ENCODE measurements at regions not wholly inside any gene's neighbourhood (a gene's known extent, or its start where the extent isn't known, plus 50 kb on each side); places are given as distances from the start of the nearest gene placed in this dataset.

DNA sequence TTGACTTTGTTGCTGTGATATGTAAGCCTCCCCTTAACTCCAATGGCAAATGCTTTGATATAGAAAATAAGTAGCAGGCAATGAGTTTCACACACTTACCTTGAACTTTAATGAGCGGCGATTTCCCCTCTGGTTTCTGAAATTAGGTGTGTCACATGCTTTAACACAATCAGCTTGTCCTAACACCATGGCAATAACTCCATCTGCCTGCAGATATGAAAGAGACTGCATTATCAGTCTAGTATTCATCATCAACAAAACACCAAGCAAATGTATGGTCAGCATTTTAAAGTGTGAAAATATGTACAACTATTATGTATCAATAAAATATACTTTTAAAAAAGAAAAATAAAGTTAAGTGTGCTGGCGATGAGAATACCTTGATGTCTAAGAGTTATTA lies 128.8 kb upstream of the FAM9B start:
- Histone ChIP-seq H2AFZ (no peak overlapping the region), H3K27me3 (ENCODE audit: insufficient read depth) (no peaks in the 10 kb centered on the region), H3K9me2 (ENCODE audit: insufficient read depth) (no peaks in the 10 kb centered on the region), H3K4me1 (ENCODE audit: insufficient read depth) (0 out of 2 replicates have a peak, but pooled peaks cover 7% of the 10 kb centered on the region), H3K4me2 (no peak overlapping the region), H3F3A (replicated peaks; ENCODE audit: low read depth) (no peaks in the 10 kb centered on the region), H3K79me2 (replicated peaks; ENCODE audit: insufficient read depth) (no peaks in the 10 kb centered on the region), H3K36me3 (ENCODE audit: insufficient read depth) (no peaks in the 10 kb centered on the region), H3K4me3 (no peak overlapping the region), H3K27ac (ENCODE audit: low read depth) (no peak overlapping the region), H4K20me1 (replicated peaks; ENCODE audit: insufficient read depth) (no peaks in the 10 kb centered on the region)
- no peak for ATAC-seq
- Mint-ChIP-seq H3K9me3 (peaks cover 10% of the 10 kb centered on the region; the same call in 2 of the 3 replicates), H3K4me1 (peaks cover 11% of the 10 kb centered on the region; the same call in 2 of the 3 replicates), H3K4me3 (no peak overlapping the region), H3K36me3 (ENCODE audit: low read depth) (peaks cover 2% of the 10 kb centered on the region; the same call in 2 of the 3 replicates), H3K27ac (no peak overlapping the region), H3K27me3 (ENCODE audit: insufficient read depth, low read depth, poor library complexity) (no peaks in the 10 kb centered on the region)
- DNase-seq (ENCODE audit: low spot score): no peak
- TF ChIP-seq, protein P1, sequence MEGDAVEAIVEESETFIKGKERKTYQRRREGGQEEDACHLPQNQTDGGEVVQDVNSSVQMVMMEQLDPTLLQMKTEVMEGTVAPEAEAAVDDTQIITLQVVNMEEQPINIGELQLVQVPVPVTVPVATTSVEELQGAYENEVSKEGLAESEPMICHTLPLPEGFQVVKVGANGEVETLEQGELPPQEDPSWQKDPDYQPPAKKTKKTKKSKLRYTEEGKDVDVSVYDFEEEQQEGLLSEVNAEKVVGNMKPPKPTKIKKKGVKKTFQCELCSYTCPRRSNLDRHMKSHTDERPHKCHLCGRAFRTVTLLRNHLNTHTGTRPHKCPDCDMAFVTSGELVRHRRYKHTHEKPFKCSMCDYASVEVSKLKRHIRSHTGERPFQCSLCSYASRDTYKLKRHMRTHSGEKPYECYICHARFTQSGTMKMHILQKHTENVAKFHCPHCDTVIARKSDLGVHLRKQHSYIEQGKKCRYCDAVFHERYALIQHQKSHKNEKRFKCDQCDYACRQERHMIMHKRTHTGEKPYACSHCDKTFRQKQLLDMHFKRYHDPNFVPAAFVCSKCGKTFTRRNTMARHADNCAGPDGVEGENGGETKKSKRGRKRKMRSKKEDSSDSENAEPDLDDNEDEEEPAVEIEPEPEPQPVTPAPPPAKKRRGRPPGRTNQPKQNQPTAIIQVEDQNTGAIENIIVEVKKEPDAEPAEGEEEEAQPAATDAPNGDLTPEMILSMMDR (conservative IDR thresholded peaks at IDR 0.05; ENCODE audit: low read depth in 2 of 2): no peak
- TF ChIP-seq, protein P2, sequence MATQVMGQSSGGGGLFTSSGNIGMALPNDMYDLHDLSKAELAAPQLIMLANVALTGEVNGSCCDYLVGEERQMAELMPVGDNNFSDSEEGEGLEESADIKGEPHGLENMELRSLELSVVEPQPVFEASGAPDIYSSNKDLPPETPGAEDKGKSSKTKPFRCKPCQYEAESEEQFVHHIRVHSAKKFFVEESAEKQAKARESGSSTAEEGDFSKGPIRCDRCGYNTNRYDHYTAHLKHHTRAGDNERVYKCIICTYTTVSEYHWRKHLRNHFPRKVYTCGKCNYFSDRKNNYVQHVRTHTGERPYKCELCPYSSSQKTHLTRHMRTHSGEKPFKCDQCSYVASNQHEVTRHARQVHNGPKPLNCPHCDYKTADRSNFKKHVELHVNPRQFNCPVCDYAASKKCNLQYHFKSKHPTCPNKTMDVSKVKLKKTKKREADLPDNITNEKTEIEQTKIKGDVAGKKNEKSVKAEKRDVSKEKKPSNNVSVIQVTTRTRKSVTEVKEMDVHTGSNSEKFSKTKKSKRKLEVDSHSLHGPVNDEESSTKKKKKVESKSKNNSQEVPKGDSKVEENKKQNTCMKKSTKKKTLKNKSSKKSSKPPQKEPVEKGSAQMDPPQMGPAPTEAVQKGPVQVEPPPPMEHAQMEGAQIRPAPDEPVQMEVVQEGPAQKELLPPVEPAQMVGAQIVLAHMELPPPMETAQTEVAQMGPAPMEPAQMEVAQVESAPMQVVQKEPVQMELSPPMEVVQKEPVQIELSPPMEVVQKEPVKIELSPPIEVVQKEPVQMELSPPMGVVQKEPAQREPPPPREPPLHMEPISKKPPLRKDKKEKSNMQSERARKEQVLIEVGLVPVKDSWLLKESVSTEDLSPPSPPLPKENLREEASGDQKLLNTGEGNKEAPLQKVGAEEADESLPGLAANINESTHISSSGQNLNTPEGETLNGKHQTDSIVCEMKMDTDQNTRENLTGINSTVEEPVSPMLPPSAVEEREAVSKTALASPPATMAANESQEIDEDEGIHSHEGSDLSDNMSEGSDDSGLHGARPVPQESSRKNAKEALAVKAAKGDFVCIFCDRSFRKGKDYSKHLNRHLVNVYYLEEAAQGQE (IDR thresholded peaks at IDR 0.05; ENCODE audit: unreplicated experiment): no peak
- TF ChIP-seq, protein P3, sequence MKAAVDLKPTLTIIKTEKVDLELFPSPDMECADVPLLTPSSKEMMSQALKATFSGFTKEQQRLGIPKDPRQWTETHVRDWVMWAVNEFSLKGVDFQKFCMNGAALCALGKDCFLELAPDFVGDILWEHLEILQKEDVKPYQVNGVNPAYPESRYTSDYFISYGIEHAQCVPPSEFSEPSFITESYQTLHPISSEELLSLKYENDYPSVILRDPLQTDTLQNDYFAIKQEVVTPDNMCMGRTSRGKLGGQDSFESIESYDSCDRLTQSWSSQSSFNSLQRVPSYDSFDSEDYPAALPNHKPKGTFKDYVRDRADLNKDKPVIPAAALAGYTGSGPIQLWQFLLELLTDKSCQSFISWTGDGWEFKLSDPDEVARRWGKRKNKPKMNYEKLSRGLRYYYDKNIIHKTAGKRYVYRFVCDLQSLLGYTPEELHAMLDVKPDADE (IDR thresholded peaks at IDR 0.05): no peak
- no peak for TF ChIP-seq CREB1 (CRISPR knock-in tag; IDR thresholded peaks at IDR 0.05; ENCODE audit: low read depth)
- no peak for TF ChIP-seq NANOG (IDR thresholded peaks at IDR 0.05; ENCODE audit: borderline replicate concordance)
- TF ChIP-seq EZH2phosphoT487 (IDR thresholded peaks at IDR 0.05; ENCODE audit: unreplicated experiment): no peak
- TF ChIP-seq ZNF114 (CRISPR knock-in tag; IDR thresholded peaks at IDR 0.05): no peak
- TF ChIP-seq POLR2AphosphoS5 (IDR thresholded peaks at IDR 0.05; ENCODE audit: low read depth): no peak
- TF ChIP-seq JUNB (IDR thresholded peaks at IDR 0.05; ENCODE audit: unreplicated experiment): no peak
- TF ChIP-seq, protein P4, sequence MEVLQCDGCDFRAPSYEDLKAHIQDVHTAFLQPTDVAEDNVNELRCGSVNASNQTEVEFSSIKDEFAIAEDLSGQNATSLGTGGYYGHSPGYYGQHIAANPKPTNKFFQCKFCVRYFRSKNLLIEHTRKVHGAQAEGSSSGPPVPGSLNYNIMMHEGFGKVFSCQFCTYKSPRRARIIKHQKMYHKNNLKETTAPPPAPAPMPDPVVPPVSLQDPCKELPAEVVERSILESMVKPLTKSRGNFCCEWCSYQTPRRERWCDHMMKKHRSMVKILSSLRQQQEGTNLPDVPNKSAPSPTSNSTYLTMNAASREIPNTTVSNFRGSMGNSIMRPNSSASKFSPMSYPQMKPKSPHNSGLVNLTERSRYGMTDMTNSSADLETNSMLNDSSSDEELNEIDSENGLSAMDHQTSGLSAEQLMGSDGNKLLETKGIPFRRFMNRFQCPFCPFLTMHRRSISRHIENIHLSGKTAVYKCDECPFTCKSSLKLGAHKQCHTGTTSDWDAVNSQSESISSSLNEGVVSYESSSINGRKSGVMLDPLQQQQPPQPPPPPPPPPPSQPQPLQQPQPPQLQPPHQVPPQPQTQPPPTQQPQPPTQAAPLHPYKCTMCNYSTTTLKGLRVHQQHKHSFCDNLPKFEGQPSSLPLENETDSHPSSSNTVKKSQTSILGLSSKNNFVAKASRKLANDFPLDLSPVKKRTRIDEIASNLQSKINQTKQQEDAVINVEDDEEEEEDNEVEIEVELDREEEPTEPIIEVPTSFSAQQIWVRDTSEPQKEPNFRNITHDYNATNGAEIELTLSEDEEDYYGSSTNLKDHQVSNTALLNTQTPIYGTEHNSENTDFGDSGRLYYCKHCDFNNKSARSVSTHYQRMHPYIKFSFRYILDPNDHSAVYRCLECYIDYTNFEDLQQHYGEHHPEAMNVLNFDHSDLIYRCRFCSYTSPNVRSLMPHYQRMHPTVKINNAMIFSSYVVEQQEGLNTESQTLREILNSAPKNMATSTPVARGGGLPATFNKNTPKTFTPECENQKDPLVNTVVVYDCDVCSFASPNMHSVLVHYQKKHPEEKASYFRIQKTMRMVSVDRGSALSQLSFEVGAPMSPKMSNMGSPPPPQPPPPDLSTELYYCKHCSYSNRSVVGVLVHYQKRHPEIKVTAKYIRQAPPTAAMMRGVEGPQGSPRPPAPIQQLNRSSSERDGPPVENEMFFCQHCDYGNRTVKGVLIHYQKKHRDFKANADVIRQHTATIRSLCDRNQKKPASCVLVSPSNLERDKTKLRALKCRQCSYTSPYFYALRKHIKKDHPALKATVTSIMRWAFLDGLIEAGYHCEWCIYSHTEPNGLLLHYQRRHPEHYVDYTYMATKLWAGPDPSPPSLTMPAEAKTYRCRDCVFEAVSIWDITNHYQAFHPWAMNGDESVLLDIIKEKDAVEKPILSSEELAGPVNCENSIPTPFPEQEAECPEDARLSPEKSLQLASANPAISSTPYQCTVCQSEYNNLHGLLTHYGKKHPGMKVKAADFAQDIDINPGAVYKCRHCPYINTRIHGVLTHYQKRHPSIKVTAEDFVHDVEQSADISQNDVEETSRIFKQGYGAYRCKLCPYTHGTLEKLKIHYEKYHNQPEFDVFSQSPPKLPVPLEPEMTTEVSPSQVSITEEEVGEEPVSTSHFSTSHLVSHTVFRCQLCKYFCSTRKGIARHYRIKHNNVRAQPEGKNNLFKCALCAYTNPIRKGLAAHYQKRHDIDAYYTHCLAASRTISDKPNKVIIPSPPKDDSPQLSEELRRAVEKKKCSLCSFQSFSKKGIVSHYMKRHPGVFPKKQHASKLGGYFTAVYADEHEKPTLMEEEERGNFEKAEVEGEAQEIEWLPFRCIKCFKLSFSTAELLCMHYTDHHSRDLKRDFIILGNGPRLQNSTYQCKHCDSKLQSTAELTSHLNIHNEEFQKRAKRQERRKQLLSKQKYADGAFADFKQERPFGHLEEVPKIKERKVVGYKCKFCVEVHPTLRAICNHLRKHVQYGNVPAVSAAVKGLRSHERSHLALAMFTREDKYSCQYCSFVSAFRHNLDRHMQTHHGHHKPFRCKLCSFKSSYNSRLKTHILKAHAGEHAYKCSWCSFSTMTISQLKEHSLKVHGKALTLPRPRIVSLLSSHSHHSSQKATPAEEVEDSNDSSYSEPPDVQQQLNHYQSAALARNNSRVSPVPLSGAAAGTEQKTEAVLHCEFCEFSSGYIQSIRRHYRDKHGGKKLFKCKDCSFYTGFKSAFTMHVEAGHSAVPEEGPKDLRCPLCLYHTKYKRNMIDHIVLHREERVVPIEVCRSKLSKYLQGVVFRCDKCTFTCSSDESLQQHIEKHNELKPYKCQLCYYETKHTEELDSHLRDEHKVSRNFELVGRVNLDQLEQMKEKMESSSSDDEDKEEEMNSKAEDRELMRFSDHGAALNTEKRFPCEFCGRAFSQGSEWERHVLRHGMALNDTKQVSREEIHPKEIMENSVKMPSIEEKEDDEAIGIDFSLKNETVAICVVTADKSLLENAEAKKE (CRISPR knock-in tag; IDR thresholded peaks at IDR 0.05): no peak
- TF ChIP-seq STAT1 (IDR thresholded peaks at IDR 0.05; ENCODE audit: unreplicated experiment): no peak
- no peak for TF ChIP-seq EZH2 (IDR thresholded peaks at IDR 0.05; ENCODE audit: low read depth, unreplicated experiment)
- TF ChIP-seq ZNF331 (CRISPR knock-in tag; IDR thresholded peaks at IDR 0.05; ENCODE audit: low read depth): no peak

Data from GM23338 (cell line).